ENCODE measurements at regions not wholly inside any gene's neighbourhood (a gene's known extent, or its start where the extent isn't known, plus 50 kb on each side); places are given as distances from the start of the nearest gene placed in this dataset.

DNA sequence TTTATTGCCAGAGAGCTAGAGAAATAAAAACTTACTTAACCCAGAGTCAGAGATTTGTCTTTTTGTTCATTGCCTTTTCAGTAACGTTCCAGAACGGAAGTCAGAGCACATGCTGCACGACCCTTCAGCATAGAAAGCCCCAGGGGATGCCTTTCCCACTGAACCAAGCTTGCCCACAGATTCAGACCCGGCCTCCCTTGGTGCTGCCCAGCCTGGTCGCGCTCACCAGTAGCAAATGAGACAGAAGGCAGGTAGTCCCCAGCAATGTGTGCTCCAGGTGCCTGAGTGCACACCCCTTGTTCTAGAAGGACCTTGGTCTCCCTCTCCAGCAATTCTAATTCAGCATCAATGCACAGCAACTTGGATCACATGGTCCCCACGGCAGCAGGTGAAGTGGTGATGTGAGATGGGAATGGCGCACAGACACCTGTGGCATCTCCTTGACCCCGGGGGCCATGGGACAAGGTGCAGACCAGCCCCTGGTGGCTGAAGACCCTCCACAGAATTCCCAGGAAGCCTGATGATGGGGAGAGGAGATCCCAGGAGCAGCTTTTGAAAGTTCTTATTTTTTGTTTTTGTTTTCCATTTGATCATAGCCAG, 91.8 kb upstream of the IQSEC1 start:
- TF ChIP-seq, protein P1, sequence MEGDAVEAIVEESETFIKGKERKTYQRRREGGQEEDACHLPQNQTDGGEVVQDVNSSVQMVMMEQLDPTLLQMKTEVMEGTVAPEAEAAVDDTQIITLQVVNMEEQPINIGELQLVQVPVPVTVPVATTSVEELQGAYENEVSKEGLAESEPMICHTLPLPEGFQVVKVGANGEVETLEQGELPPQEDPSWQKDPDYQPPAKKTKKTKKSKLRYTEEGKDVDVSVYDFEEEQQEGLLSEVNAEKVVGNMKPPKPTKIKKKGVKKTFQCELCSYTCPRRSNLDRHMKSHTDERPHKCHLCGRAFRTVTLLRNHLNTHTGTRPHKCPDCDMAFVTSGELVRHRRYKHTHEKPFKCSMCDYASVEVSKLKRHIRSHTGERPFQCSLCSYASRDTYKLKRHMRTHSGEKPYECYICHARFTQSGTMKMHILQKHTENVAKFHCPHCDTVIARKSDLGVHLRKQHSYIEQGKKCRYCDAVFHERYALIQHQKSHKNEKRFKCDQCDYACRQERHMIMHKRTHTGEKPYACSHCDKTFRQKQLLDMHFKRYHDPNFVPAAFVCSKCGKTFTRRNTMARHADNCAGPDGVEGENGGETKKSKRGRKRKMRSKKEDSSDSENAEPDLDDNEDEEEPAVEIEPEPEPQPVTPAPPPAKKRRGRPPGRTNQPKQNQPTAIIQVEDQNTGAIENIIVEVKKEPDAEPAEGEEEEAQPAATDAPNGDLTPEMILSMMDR (IDR thresholded peaks at IDR 0.05): no peak
- TF ChIP-seq POLR2A (IDR thresholded peaks at IDR 0.05): no peak
